ENCODE measurements at regions not wholly inside any gene's neighbourhood (a gene's known extent, or its start where the extent isn't known, plus 50 kb on each side); places are given as distances from the start of the nearest gene placed in this dataset.

GRCh38 chr5:125140220-125140619, 393.8 kb upstream of the ZNF608 start:
- intact Hi-C loops (cut with micrococcal nuclease; ENCODE audit: unreplicated experiment) (no loop called here), in situ Hi-C loops (cut with HindIII; ENCODE audit: low pct_unique_long_range_greater_than_20kb, low sequenced_read_pairs) (no loop called here)
- POLR2A ChIA-PET: no interaction called here
- Histone ChIP-seq H3K9me3 (ENCODE audit: control insufficient read depth, insufficient read depth, low read depth, low read length) (no peaks in the 10 kb centered on the region), H3K36me3 (ENCODE audit: control insufficient read depth, insufficient read depth, low read length) (no peaks in the 10 kb centered on the region; the same call in 1 of the 2 replicates), H3K27me3 (ENCODE audit: control insufficient read depth, insufficient read depth, low read length) (no peaks in the 10 kb centered on the region), H3K27ac (ENCODE audit: low read length) (no peak overlapping the region), H3K4me1 (ENCODE audit: control insufficient read depth, insufficient read depth, low read length) (no peaks in the 10 kb centered on the region), H3K4me3 (ENCODE audit: low read depth in 2 of 2, low read length in 2 of 2) (no peak overlapping the region)
- CTCF ChIA-PET: no interaction called here
- BruUV-seq (replicated peaks): no TSS peak
- ATAC-seq: no peak
- no peak for DNase-seq (ENCODE audit: low read depth, low spot score)
- no peak for TF ChIP-seq POLR2AphosphoS5 (IDR thresholded peaks at IDR 0.05; ENCODE audit: low read depth, low read length)
- TF ChIP-seq REST (IDR thresholded peaks at IDR 0.05; ENCODE audit: insufficient read depth in 1 of 2, low read depth in 2 of 2, low read length in 1 of 2): no peak
- no peak for TF ChIP-seq TCF7L2 (IDR thresholded peaks at IDR 0.05; ENCODE audit: low read depth, low read length)
- TF ChIP-seq CTCF (IDR thresholded peaks at IDR 0.05): no peak
- no peak for TF ChIP-seq SIN3A (IDR thresholded peaks at IDR 0.05; ENCODE audit: borderline replicate concordance, insufficient read depth, low read depth, low read length)

- in situ Hi-C loops (cut with HindIII; ENCODE audit: low pct_unique_long_range_greater_than_20kb, low sequenced_read_pairs) (no loop called here), intact Hi-C loops (cut with micrococcal nuclease; ENCODE audit: unreplicated experiment) (no loop called here)
- Histone ChIP-seq H3K4me3 (ENCODE audit: low read depth in 2 of 2, low read length in 2 of 2) (no peak overlapping the region), H3K9me3 (ENCODE audit: control insufficient read depth, insufficient read depth, low read depth, low read length) (no peaks in the 10 kb centered on the region), H3K4me1 (ENCODE audit: control insufficient read depth, insufficient read depth, low read length) (no peaks in the 10 kb centered on the region), H3K27ac (ENCODE audit: low read length) (no peak overlapping the region), H3K27me3 (ENCODE audit: control insufficient read depth, insufficient read depth, low read length) (no peaks in the 10 kb centered on the region), H3K36me3 (ENCODE audit: control insufficient read depth, insufficient read depth, low read length) (no peaks in the 10 kb centered on the region; the same call in 1 of the 2 replicates)
- no TSS peak for BruUV-seq (replicated peaks)
- ChIA-PET POLR2A (no interaction called here), CTCF (no interaction called here)
- TF ChIP-seq SIN3A (IDR thresholded peaks at IDR 0.05; ENCODE audit: borderline replicate concordance, insufficient read depth, low read depth, low read length) (no peak), TCF7L2 (IDR thresholded peaks at IDR 0.05; ENCODE audit: low read depth, low read length) (no peak), CTCF (IDR thresholded peaks at IDR 0.05) (no peak), POLR2AphosphoS5 (IDR thresholded peaks at IDR 0.05; ENCODE audit: low read depth, low read length) (no peak), REST (IDR thresholded peaks at IDR 0.05; ENCODE audit: insufficient read depth in 1 of 2, low read depth in 2 of 2, low read length in 1 of 2) (no peak)
- ATAC-seq: no peak
- DNase-seq (ENCODE audit: low read depth, low spot score): no peak
Measured at GRCh38 chr5:125140855-125141254, 394.4 kb upstream of the ZNF608 start.
